Neural progenitor cell (in vitro differentiated cells): ENCODE measurements at regions not wholly inside any gene's neighbourhood (a gene's known extent, or its start where the extent isn't known, plus 50 kb on each side); places are given as distances from the start of the nearest gene placed in this dataset.

Experiments
- DNase-seq: peaks from one replicate; pipeline ENCODE4 v3.0.0-alpha.2; 2016; ENCODE audit warnings: low spot score
- H2AFZ ChIP-seq: fragments of 200-600 bp; sonication (generic); replicated peaks from 2 replicates; pipeline ENCODE4 v1.6.1; 2016; ENCODE audit warnings: antibody characterized with exemption
- H3F3A ChIP-seq: fragments of 200-600 bp; sonication (generic); 2 replicates; pipeline ENCODE4 v1.6.1; 2016; ENCODE audit warnings: antibody characterized with exemption, low read depth
- H3K27ac ChIP-seq: fragments of 200-600 bp; sonication (generic); 2 replicates; pipeline ENCODE4 v1.5.1; 2016; ENCODE audit warnings: mild to moderate bottlenecking
- H3K27me3 ChIP-seq: fragments of 200-600 bp; sonication (generic); 2 replicates; pipeline ENCODE4 v1.6.1; 2016; ENCODE audit warnings: mild to moderate bottlenecking, moderate library complexity
- H3K36me3 ChIP-seq: fragments of 200-600 bp; sonication (generic); 2 replicates; pipeline ENCODE4 v1.5.1; 2016
- H3K4me1 ChIP-seq: fragments of 200-600 bp; sonication (generic); 2 replicates; pipeline ENCODE4 v1.6.1; 2016; ENCODE audit warnings: mixed run types
- H3K4me2 ChIP-seq: fragments of 200-600 bp; sonication (generic); 2 replicates; pipeline ENCODE4 v1.6.1; 2016
- H3K4me3 ChIP-seq: fragments of 200-600 bp; sonication (generic); 2 replicates; pipeline ENCODE4 v1.5.1; 2016
- H3K79me2 ChIP-seq: fragments of 200-600 bp; sonication (generic); 2 replicates; pipeline ENCODE4 v1.6.1; 2016; ENCODE audit warnings: low read depth
- H3K9ac ChIP-seq: fragments of 200-600 bp; sonication (generic); 2 replicates; pipeline ENCODE4 v1.6.1; 2016
- H3K9me3 ChIP-seq: fragments of 200-600 bp; sonication (generic); 2 replicates; pipeline ENCODE4 v1.5.1; 2016; ENCODE audit warnings: low read depth
- H4K20me1 ChIP-seq: fragments of 200-600 bp; sonication (generic); 2 replicates; pipeline ENCODE4 v1.6.1; 2016; ENCODE audit warnings: low read depth
- H3K27ac Mint-ChIP-seq: 3 replicates; pipeline ENCODE4 v1.8.0; 2021; ENCODE audit warnings: mixed read lengths
- H3K27me3 Mint-ChIP-seq: 2 replicates; pipeline ENCODE4 v1.8.0; 2022; ENCODE audit warnings: low read depth, mild to moderate bottlenecking, inconsistent platforms, moderate library complexity, mixed read lengths; ENCODE audit not compliant: insufficient read depth
- H3K36me3 Mint-ChIP-seq: 3 replicates; pipeline ENCODE4 v1.8.0; 2021; ENCODE audit warnings: mixed read lengths
- H3K4me1 Mint-ChIP-seq: 3 replicates; pipeline ENCODE4 v1.8.0; 2021; ENCODE audit warnings: mixed read lengths
- H3K4me3 Mint-ChIP-seq: 3 replicates; pipeline ENCODE4 v1.8.0; 2021; ENCODE audit warnings: mild to moderate bottlenecking, moderate library complexity, mixed read lengths
- H3K9me3 Mint-ChIP-seq: 3 replicates; pipeline ENCODE4 v1.8.0; 2020; ENCODE audit warnings: mixed read lengths
- CTCF ChIP-seq: fragments of 200-600 bp; sonication (generic); IDR thresholded peaks from 2 replicates; pipeline ENCODE4 v1.5.1; 2017; ENCODE audit warnings: antibody characterized with exemption, mild to moderate bottlenecking
- EZH2 ChIP-seq: fragments of 200-600 bp; sonication (generic); IDR thresholded peaks from 2 replicates; pipeline ENCODE4 v1.6.1; 2017; ENCODE audit warnings: antibody characterized with exemption, mild to moderate bottlenecking, moderate library complexity
- EZH2phosphoT487 ChIP-seq: fragments of 200-600 bp; sonication (generic); IDR thresholded peaks from 2 replicates; pipeline ENCODE4 v1.6.1; 2017; ENCODE audit warnings: antibody characterized with exemption

- H3K79me2 ChIP-seq = no peaks in the 10 kb centered on the region
- H3K4me2 ChIP-seq = no peak overlapping the region
- H3F3A ChIP-seq = peaks cover 11% of the 10 kb centered on the region
- TF ChIP-seq EZH2phosphoT487 (no peak), EZH2 (no peak), CTCF (no peak)
- peaks cover 89% of the 10 kb centered on the region for H3K27me3 ChIP-seq
- H4K20me1 ChIP-seq = peaks cover 9% of the 10 kb centered on the region
- no peaks in the 10 kb centered on the region for H3K36me3 ChIP-seq
- DNase-seq = peak; percentile 32
- peaks cover 9% of the 10 kb centered on the region for H3K4me1 ChIP-seq
- Mint-ChIP-seq H3K9me3 (no peaks in the 10 kb centered on the region), H3K4me1 (peaks cover 19% of the 10 kb centered on the region), H3K27me3 (peaks cover 41% of the 10 kb centered on the region), H3K27ac (no peak overlapping the region), H3K36me3 (no peaks in the 10 kb centered on the region), H3K4me3 (peak overlapping the region; percentile 46)
- H3K4me3 ChIP-seq = no peak overlapping the region
- no peaks in the 10 kb centered on the region for H3K9me3 ChIP-seq
- H2AFZ ChIP-seq = no peak overlapping the region
- no peak overlapping the region for H3K27ac ChIP-seq
- H3K9ac ChIP-seq = no peak overlapping the region
Observed at GRCh38 chr7:1369916-1370657, 89.2 kb downstream of the MICALL2 start.

- no peak overlapping the region for H3K27ac Mint-ChIP-seq
- no peak for TF ChIP-seq EZH2
- no peak for TF ChIP-seq CTCF
- no peak for TF ChIP-seq EZH2phosphoT487
Observed at GRCh38 chr7:1370738-1371137, 88.5 kb downstream of the MICALL2 start.

GRCh38 chr7:1372063-1372462, 87.2 kb downstream of the MICALL2 start:
- Mint-ChIP-seq H3K27ac (no peak overlapping the region), H3K4me1 (peaks cover 19% of the 10 kb centered on the region), H3K36me3 (no peaks in the 10 kb centered on the region), H3K9me3 (no peaks in the 10 kb centered on the region), H3K4me3 (no peak overlapping the region), H3K27me3 (peaks cover 39% of the 10 kb centered on the region)
- no peak overlapping the region for H3K9ac ChIP-seq
- no peak for TF ChIP-seq EZH2phosphoT487
- TF ChIP-seq CTCF = no peak
- TF ChIP-seq EZH2 = no peak
- H3K27me3 ChIP-seq = peaks cover 87% of the 10 kb centered on the region
- DNase-seq = no peak
- H3K27ac ChIP-seq = no peak overlapping the region
- H3K4me2 ChIP-seq = no peak overlapping the region
- no peak overlapping the region for H2AFZ ChIP-seq
- peaks cover 9% of the 10 kb centered on the region for H3K4me1 ChIP-seq
- peaks cover 9% of the 10 kb centered on the region for H4K20me1 ChIP-seq
- no peak overlapping the region for H3K4me3 ChIP-seq
- no peaks in the 10 kb centered on the region for H3K36me3 ChIP-seq
- no peaks in the 10 kb centered on the region for H3K79me2 ChIP-seq
- H3K9me3 ChIP-seq = no peaks in the 10 kb centered on the region
- peaks cover 11% of the 10 kb centered on the region for H3F3A ChIP-seq

More at GRCh38 chr7:1370738-1371137, 88.5 kb downstream of the MICALL2 start:
- Histone ChIP-seq H3K36me3 (no peaks in the 10 kb centered on the region), H3K4me1 (peaks cover 9% of the 10 kb centered on the region), H3K4me2 (no peak overlapping the region), H3K9ac (no peak overlapping the region), H4K20me1 (peaks cover 9% of the 10 kb centered on the region), H3F3A (peaks cover 11% of the 10 kb centered on the region), H3K79me2 (no peaks in the 10 kb centered on the region), H3K27me3 (peaks cover 87% of the 10 kb centered on the region), H2AFZ (no peak overlapping the region), H3K27ac (no peak overlapping the region), H3K9me3 (no peaks in the 10 kb centered on the region), H3K4me3 (no peak overlapping the region)
- Mint-ChIP-seq H3K9me3 (no peaks in the 10 kb centered on the region), H3K4me3 (no peak overlapping the region), H3K36me3 (no peaks in the 10 kb centered on the region), H3K4me1 (peaks cover 19% of the 10 kb centered on the region), H3K27me3 (peaks cover 37% of the 10 kb centered on the region)
- DNase-seq = no peak
